Upper lobe of left lung (tissue), 6 donors: ENCODE measurements at regions not wholly inside any gene's neighbourhood (a gene's known extent, or its start where the extent isn't known, plus 50 kb on each side); places are given as distances from the start of the nearest gene placed in this dataset.

Experiments used
- ATAC-seq, 2 donors: fragments of 200-7000 bp; cut with Tn5 transposase; one replicate each; pipeline ENCODE4 v1.9.1; 2022; ENCODE audit warnings: mild to moderate bottlenecking in 2 of 2, moderate library complexity in 2 of 2; ENCODE audit not compliant: low FRiP score in 2 of 2
- DNase-seq, 2 donors: peaks; one replicate each; pipeline ENCODE4 v3.0.0-alpha.2; 2019 to 2020
- H3K27ac ChIP-seq, 4 donors: fragments of 200-600 bp; sonication (generic); one replicate each; pipeline ENCODE4 v1.5.1; 2016 to 2019
- H3K27me3 ChIP-seq, 4 donors: fragments of 200-600 bp; sonication (generic); one replicate each; pipeline ENCODE4 v1.5.1; 2017 to 2019
- H3K36me3 ChIP-seq, 4 donors: fragments of 200-600 bp; sonication (generic); one replicate each; pipeline ENCODE4 v1.5.1; 2016 to 2019
- H3K4me1 ChIP-seq, 4 donors: fragments of 200-600 bp; sonication (generic); one replicate each; pipeline ENCODE4 v1.5.1; 2018 to 2019
- H3K4me3 ChIP-seq, 4 donors: fragments of 200-600 bp; sonication (generic); one replicate each; pipeline ENCODE4 v1.5.1; 2017 to 2019; ENCODE audit warnings: mild to moderate bottlenecking in 2 of 4, moderate library complexity in 1 of 4
- H3K9me3 ChIP-seq, 4 donors: fragments of 200-600 bp; sonication (generic); one replicate each; pipeline ENCODE4 v1.5.1; 2018 to 2019
- CTCF ChIP-seq, 6 experiments: fragments of 450-650 bp in 4 of 6; fragments of 200-600 bp in 2 of 6; sonication (generic) in 2 of 6; IDR thresholded peaks; one replicate each; pipeline ENCODE4 v1.5.1; 2016 to 2019; ENCODE audit warnings: antibody characterized with exemption in 6 of 6
- EP300 ChIP-seq, 4 donors: sonication (generic); formaldehyde crosslinking; IDR thresholded peaks; one replicate each; pipeline ENCODE4 v1.5.1; 2017; ENCODE audit warnings: antibody characterized with exemption in 4 of 4, control low read depth in 2 of 4
- POLR2A ChIP-seq, 4 donors: fragments of 450-650 bp; IDR thresholded peaks; one replicate each; pipeline ENCODE4 v1.5.1; 2016 to 2017; ENCODE audit warnings: antibody characterized with exemption in 4 of 4, mild to moderate bottlenecking in 2 of 4
- POLR2AphosphoS5 ChIP-seq, 2 donors: sonication (generic); formaldehyde crosslinking; IDR thresholded peaks; one replicate each; pipeline ENCODE4 v1.5.1; 2017; ENCODE audit warnings: antibody characterized with exemption in 2 of 2
- WGBS, 2 donors: methylation state at CpG; one replicate each; pipeline ENCODE4 v1.1.5; 2017 to 2018; 5-methylcytosine and 5-hydroxymethylcytosine counted together
- donor health status: DM: no; HTN: no; CAD: no; lungs with moderate emphysema.
- donor health status: DM: no; HTN: yes; CAD: no; lungs with severe emphysema.

- WGBS, 2 donors, result 88 to 92% methylated on average over 11 to 12 of the region's 12 CpGs
- Histone ChIP-seq H3K4me3 (no peak overlapping the region), H3K36me3 (no peaks in the 10 kb centered on the region), H3K27me3 (no peaks in the 10 kb centered on the region), H3K27ac (no peak overlapping the region), H3K9me3 (no peaks in the 10 kb centered on the region), H3K4me1 (no peaks in the 10 kb centered on the region)
- DNase-seq, result no peak
- ATAC-seq, result no peak
- TF ChIP-seq POLR2A (IDR thresholded peaks at IDR 0.05) (no peak), CTCF (IDR thresholded peaks at IDR 0.05) (no peak), EP300 (IDR thresholded peaks at IDR 0.05) (no peak), POLR2AphosphoS5 (IDR thresholded peaks at IDR 0.05) (no peak)
Measured at GRCh38 chr14:35988972-35989690, 163.0 kb downstream of the BRMS1L start.

- no peaks in the 10 kb centered on the region for H3K9me3 ChIP-seq
- H3K4me1 ChIP-seq, result no peaks in the 10 kb centered on the region
- DNase-seq (no peak), ATAC-seq (no peak)
- 87 to 90% methylated on average over 7 of the region's 7 CpGs for WGBS, 2 donors
- H3K27me3 ChIP-seq, result no peaks in the 10 kb centered on the region
- no peak overlapping the region for H3K27ac ChIP-seq
- no peaks in the 10 kb centered on the region for H3K36me3 ChIP-seq
- no peak for TF ChIP-seq POLR2AphosphoS5 (IDR thresholded peaks at IDR 0.05)
- no peak for TF ChIP-seq CTCF (IDR thresholded peaks at IDR 0.05)
- no peak for TF ChIP-seq EP300 (IDR thresholded peaks at IDR 0.05)
- no peak for TF ChIP-seq POLR2A (IDR thresholded peaks at IDR 0.05)
- H3K4me3 ChIP-seq, result no peak overlapping the region
Measured at GRCh38 chr14:35988550-35988949, 162.4 kb downstream of the BRMS1L start.

- Histone ChIP-seq H3K9me3 (no peaks in the 10 kb centered on the region), H3K4me1 (no peaks in the 10 kb centered on the region), H3K36me3 (no peaks in the 10 kb centered on the region), H3K27me3 (no peaks in the 10 kb centered on the region), H3K4me3 (no peak overlapping the region), H3K27ac (no peak overlapping the region)
- DNase-seq (no peak), ATAC-seq (no peak)
- WGBS, 2 donors, result 82 to 84% methylated on average over 3 of the region's 3 CpGs
- TF ChIP-seq EP300 (IDR thresholded peaks at IDR 0.05) (no peak), CTCF (IDR thresholded peaks at IDR 0.05) (no peak), POLR2A (IDR thresholded peaks at IDR 0.05) (no peak), POLR2AphosphoS5 (IDR thresholded peaks at IDR 0.05) (no peak)
Measured at GRCh38 chr14:35987731-35988130, 161.6 kb downstream of the BRMS1L start.

- Histone ChIP-seq H3K27ac (no peak overlapping the region), H3K4me1 (no peaks in the 10 kb centered on the region), H3K9me3 (no peaks in the 10 kb centered on the region), H3K36me3 (no peaks in the 10 kb centered on the region), H3K4me3 (no peak overlapping the region), H3K27me3 (no peaks in the 10 kb centered on the region)
- no peak for TF ChIP-seq POLR2AphosphoS5 (IDR thresholded peaks at IDR 0.05)
- TF ChIP-seq POLR2A (IDR thresholded peaks at IDR 0.05), result no peak
- TF ChIP-seq CTCF (IDR thresholded peaks at IDR 0.05), result no peak
- no peak for TF ChIP-seq EP300 (IDR thresholded peaks at IDR 0.05)
- WGBS, 2 donors, result 71 to 73% methylated on average over 2 of the region's 2 CpGs
- no peak for DNase-seq
- ATAC-seq, result no peak
Measured at GRCh38 chr14:35986219-35986573, 160.1 kb downstream of the BRMS1L start.
